Caco-2 (cell line): ENCODE measurements at regions not wholly inside any gene's neighbourhood (a gene's known extent, or its start where the extent isn't known, plus 50 kb on each side); places are given as distances from the start of the nearest gene placed in this dataset.

Source experiments
- BruUV-seq: library from RNA; stranded (reverse); fragments of 400-500 nt; replicated peaks from 2 replicates; lab custom pipeline; 2021; lab: Mats Ljungman, UMichigan
- CTCF ChIA-PET: fragments of 300-600 bp; sonication (Branson Sonifier 250); formaldehyde crosslinking; loops from one replicate; lab custom pipeline; 2022; ENCODE audit warnings: antibody characterized with exemption; lab: Charles Lee
- POLR2A ChIA-PET: fragments of 300-600 bp; sonication (Branson Sonifier 250); formaldehyde crosslinking; loops from one replicate; lab custom pipeline; 2022; ENCODE audit warnings: antibody characterized with exemption; lab: Charles Lee
- DNase-seq, 2 experiments: peaks; one replicate each; pipeline versions ENCODE4 v3.0.0 to v3.0.0-alpha.2; 2020 to 2022
- H3K27me3 ChIP-seq: replicated peaks from 2 replicates; pipeline ENCODE4 v1.6.0; 2011; ENCODE audit warnings: low read length; ENCODE audit not compliant: control insufficient read depth, insufficient read depth
- H3K36me3 ChIP-seq: 2 replicates; pipeline ENCODE4 v1.5.1; 2011; ENCODE audit warnings: low read length; ENCODE audit not compliant: control insufficient read depth, insufficient read depth
- H3K4me1 ChIP-seq: fragments of 250-450 bp; sonication (Bioruptor Pico); 2 replicates; pipeline ENCODE4 v1.5.1; 2020; ENCODE audit warnings: mild to moderate bottlenecking
- H3K4me3 ChIP-seq: 2 replicates; pipeline ENCODE4 v1.5.1; 2011; ENCODE audit warnings: low read depth, mild to moderate bottlenecking, control low read depth, low read length
- H3K9me3 ChIP-seq: fragments of 250-450 bp; sonication (Bioruptor Pico); 2 replicates; pipeline ENCODE4 v1.5.1; 2020; ENCODE audit warnings: mild to moderate bottlenecking, moderate library complexity
- H3K27ac Mint-ChIP-seq: one replicate; pipeline ENCODE4 v1.8.0; 2022; ENCODE audit warnings: mixed read lengths; ENCODE audit not compliant: unreplicated experiment
- H3K27me3 Mint-ChIP-seq: one replicate; pipeline ENCODE4 v1.8.0; 2022; ENCODE audit warnings: mixed read lengths; ENCODE audit not compliant: insufficient read depth, unreplicated experiment
- H3K36me3 Mint-ChIP-seq: one replicate; pipeline ENCODE4 v1.8.0; 2022; ENCODE audit warnings: mild to moderate bottlenecking, mixed read lengths; ENCODE audit not compliant: insufficient read depth, unreplicated experiment
- H3K4me1 Mint-ChIP-seq: one replicate; pipeline ENCODE4 v1.8.0; 2022; ENCODE audit warnings: low read depth, mixed read lengths; ENCODE audit not compliant: unreplicated experiment
- H3K4me3 Mint-ChIP-seq: one replicate; pipeline ENCODE4 v1.8.0; 2022; ENCODE audit warnings: mild to moderate bottlenecking, moderate library complexity, mixed read lengths; ENCODE audit not compliant: unreplicated experiment
- H3K9me3 Mint-ChIP-seq: one replicate; pipeline ENCODE4 v1.8.0; 2022; ENCODE audit warnings: mixed read lengths; ENCODE audit not compliant: unreplicated experiment
- intact Hi-C: fragments of 100-400 bp; cut with micrococcal nuclease; formaldehyde crosslinking; loops from one replicate; pipeline ENCODE4 v1.10.0; 2022; ENCODE audit not compliant: unreplicated experiment
- TF ChIP-seq, protein P1 (sequence below), 2 experiments: fragments of 200-600 bp in 1 of 2; IDR thresholded peaks; 1 replicate in 1 of 2; 2 replicates in 1 of 2; pipeline versions ENCODE4 v1.5.1 to v1.8.0; 2011 to 2022; ENCODE audit warnings: antibody characterized with exemption in 1 of 2, control low read depth in 1 of 2, inconsistent platforms in 1 of 2, low read depth in 1 of 2, low read length in 1 of 2, mild to moderate bottlenecking in 1 of 2, moderate library complexity in 1 of 2; ENCODE audit not compliant: insufficient read depth in 1 of 2, severe bottlenecking in 1 of 2, unreplicated experiment in 1 of 2

DNA sequence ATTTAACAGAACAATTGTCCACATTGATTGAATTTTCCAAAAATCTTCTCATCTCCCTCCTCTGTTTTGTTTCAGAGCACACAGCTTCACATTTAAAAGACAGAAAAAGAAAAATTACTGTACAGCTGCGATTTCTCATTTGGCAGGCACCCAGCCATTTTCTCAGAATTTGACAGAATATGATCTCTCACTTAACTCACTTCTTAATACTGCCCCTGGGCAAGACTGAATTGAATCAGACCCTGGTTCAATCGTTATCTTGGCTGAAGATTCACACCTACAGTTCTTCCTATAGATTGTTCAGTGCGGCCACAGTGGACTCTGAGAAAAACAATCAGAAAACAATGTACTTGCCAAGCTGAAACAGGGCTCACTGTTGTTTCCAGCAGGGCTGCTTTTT, 90.2 kb upstream of the LHCGR start:
- H3K9me3 Mint-ChIP-seq, result no peaks in the 10 kb centered on the region
- POLR2A ChIA-PET, result no interaction called here
- CTCF ChIA-PET, result no interaction called here
- no peak overlapping the region for H3K27ac Mint-ChIP-seq
- intact Hi-C loops, result no loop called here
- TF ChIP-seq, protein P1, sequence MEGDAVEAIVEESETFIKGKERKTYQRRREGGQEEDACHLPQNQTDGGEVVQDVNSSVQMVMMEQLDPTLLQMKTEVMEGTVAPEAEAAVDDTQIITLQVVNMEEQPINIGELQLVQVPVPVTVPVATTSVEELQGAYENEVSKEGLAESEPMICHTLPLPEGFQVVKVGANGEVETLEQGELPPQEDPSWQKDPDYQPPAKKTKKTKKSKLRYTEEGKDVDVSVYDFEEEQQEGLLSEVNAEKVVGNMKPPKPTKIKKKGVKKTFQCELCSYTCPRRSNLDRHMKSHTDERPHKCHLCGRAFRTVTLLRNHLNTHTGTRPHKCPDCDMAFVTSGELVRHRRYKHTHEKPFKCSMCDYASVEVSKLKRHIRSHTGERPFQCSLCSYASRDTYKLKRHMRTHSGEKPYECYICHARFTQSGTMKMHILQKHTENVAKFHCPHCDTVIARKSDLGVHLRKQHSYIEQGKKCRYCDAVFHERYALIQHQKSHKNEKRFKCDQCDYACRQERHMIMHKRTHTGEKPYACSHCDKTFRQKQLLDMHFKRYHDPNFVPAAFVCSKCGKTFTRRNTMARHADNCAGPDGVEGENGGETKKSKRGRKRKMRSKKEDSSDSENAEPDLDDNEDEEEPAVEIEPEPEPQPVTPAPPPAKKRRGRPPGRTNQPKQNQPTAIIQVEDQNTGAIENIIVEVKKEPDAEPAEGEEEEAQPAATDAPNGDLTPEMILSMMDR (IDR thresholded peaks at IDR 0.05; ENCODE audit: insufficient read depth in 1 of 2, low read depth in 1 of 2, low read length in 1 of 2, severe bottlenecking in 1 of 2, unreplicated experiment in 1 of 2), result no peak
- Histone ChIP-seq H3K27me3 (no peaks in the 10 kb centered on the region), H3K4me3 (no peak overlapping the region), H3K4me1 (no peaks in the 10 kb centered on the region), H3K36me3 (no peaks in the 10 kb centered on the region), H3K9me3 (no peaks in the 10 kb centered on the region)
- no TSS peak for BruUV-seq
- no peak for DNase-seq
- H3K4me1 Mint-ChIP-seq, result no peaks in the 10 kb centered on the region
- H3K36me3 Mint-ChIP-seq, result no peaks in the 10 kb centered on the region
- no peak overlapping the region for H3K4me3 Mint-ChIP-seq
- H3K27me3 Mint-ChIP-seq, result peaks cover 3% of the 10 kb centered on the region

GRCh38 chr2:48844417-48845155, 89.1 kb upstream of the LHCGR start:
- no peaks in the 10 kb centered on the region for H3K36me3 ChIP-seq
- H3K9me3 ChIP-seq, result no peaks in the 10 kb centered on the region
- POLR2A ChIA-PET, result no interaction called here
- H3K4me3 ChIP-seq, result no peak overlapping the region
- Mint-ChIP-seq H3K9me3 (no peaks in the 10 kb centered on the region), H3K27ac (no peak overlapping the region), H3K36me3 (no peaks in the 10 kb centered on the region), H3K4me3 (no peak overlapping the region), H3K4me1 (peaks cover 7% of the 10 kb centered on the region), H3K27me3 (peaks cover 3% of the 10 kb centered on the region)
- no TSS peak for BruUV-seq
- CTCF ChIA-PET, result no interaction called here
- 0 out of 2 replicates have a peak, but pooled peaks cover 6% of the 10 kb centered on the region for H3K4me1 ChIP-seq
- H3K27me3 ChIP-seq, result no peaks in the 10 kb centered on the region
- intact Hi-C loops, result no loop called here
- no peak for DNase-seq
- TF ChIP-seq, protein P1 (IDR thresholded peaks at IDR 0.05; ENCODE audit: insufficient read depth in 1 of 2, low read depth in 1 of 2, low read length in 1 of 2, severe bottlenecking in 1 of 2, unreplicated experiment in 1 of 2), result no peak

- Mint-ChIP-seq H3K27ac (no peak overlapping the region), H3K4me3 (no peak overlapping the region), H3K9me3 (no peaks in the 10 kb centered on the region), H3K27me3 (peaks cover 11% of the 10 kb centered on the region), H3K36me3 (no peaks in the 10 kb centered on the region), H3K4me1 (peaks cover 12% of the 10 kb centered on the region)
- ChIA-PET POLR2A (no interaction called here), CTCF (no interaction called here)
- no peak for DNase-seq
- H3K27me3 ChIP-seq, result no peaks in the 10 kb centered on the region
- H3K4me3 ChIP-seq, result no peak overlapping the region
- BruUV-seq, result no TSS peak
- intact Hi-C loops, result no loop called here
- 0 out of 2 replicates have a peak, but pooled peaks cover 6% of the 10 kb centered on the region for H3K4me1 ChIP-seq
- no peaks in the 10 kb centered on the region for H3K36me3 ChIP-seq
- TF ChIP-seq, protein P1 (IDR thresholded peaks at IDR 0.05; ENCODE audit: insufficient read depth in 1 of 2, low read depth in 1 of 2, low read length in 1 of 2, severe bottlenecking in 1 of 2, unreplicated experiment in 1 of 2), result no peak
- H3K9me3 ChIP-seq, result no peaks in the 10 kb centered on the region
Measured at GRCh38 chr2:48841126-48841525, 85.6 kb upstream of the LHCGR start.
